AG09319 (cell line): ENCODE measurements at regions not wholly inside any gene's neighbourhood (a gene's known extent, or its start where the extent isn't known, plus 50 kb on each side); places are given as distances from the start of the nearest gene placed in this dataset.

ENCODE experiments used
- DNase-seq: peaks from one replicate; pipeline ENCODE4 v3.0.0-alpha.2; 2010; ENCODE audit warnings: low read depth; ENCODE audit errors: extremely low read depth
- TF ChIP-seq, protein P1 (sequence below): IDR thresholded peaks from 2 replicates; pipeline ENCODE4 v1.5.1; 2011; ENCODE audit warnings: low read depth, mild to moderate bottlenecking, inconsistent platforms, low read length, moderate library complexity

- DNase-seq, result no peak
These were observed 193.6 kb downstream of the MTRR start for GRCh38 chr5:8062521-8062920.

DNA sequence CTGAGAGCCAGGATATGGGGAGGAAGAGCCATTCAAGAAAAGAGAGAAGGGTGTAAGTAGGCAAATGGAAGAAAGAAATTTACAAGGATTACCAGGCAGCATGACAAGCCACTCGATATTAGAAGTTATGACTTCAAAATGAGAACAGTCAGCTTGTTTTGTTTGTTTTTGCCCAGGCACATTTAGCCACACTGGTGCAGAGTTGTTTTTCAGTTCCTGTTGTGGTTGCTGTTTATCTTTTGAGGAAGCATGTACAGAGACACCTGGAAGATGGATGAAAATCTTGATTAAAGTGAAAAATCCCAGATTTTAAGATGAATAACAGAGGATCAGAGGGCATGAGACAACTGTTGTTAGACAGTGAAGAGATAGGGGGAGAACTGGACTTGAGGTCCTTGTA lies 199.1 kb downstream of the MTRR start:
- TF ChIP-seq, protein P1, sequence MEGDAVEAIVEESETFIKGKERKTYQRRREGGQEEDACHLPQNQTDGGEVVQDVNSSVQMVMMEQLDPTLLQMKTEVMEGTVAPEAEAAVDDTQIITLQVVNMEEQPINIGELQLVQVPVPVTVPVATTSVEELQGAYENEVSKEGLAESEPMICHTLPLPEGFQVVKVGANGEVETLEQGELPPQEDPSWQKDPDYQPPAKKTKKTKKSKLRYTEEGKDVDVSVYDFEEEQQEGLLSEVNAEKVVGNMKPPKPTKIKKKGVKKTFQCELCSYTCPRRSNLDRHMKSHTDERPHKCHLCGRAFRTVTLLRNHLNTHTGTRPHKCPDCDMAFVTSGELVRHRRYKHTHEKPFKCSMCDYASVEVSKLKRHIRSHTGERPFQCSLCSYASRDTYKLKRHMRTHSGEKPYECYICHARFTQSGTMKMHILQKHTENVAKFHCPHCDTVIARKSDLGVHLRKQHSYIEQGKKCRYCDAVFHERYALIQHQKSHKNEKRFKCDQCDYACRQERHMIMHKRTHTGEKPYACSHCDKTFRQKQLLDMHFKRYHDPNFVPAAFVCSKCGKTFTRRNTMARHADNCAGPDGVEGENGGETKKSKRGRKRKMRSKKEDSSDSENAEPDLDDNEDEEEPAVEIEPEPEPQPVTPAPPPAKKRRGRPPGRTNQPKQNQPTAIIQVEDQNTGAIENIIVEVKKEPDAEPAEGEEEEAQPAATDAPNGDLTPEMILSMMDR, result no peak
- no peak for DNase-seq

More at GRCh38 chr5:8062521-8062920, 193.6 kb downstream of the MTRR start:
- TF ChIP-seq, protein P1, result no peak

GRCh38 chr5:8070138-8070537 lies 201.2 kb downstream of the MTRR start:
- TF ChIP-seq, protein P1, result no peak
- DNase-seq, result no peak

DNA sequence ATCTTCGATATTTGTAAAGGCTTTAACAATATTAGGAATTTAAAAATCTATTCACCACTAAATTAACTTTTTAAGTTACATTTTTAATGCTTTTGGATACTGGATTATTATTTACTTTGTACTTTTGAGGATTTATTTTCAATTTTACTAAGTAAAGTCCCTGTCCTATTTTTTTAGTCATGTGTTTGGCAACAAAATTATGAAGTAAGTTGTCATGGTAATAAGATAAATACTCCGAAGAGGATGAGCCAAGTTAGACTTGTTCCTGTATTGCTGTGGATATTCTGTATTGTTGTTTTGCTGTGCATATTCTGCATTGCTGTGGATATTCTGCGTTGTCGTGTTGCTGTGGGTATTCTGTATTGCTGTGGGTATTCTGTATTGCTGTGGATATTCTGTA lies 210.1 kb downstream of the MTRR start:
- TF ChIP-seq, protein P1, result no peak
- no peak for DNase-seq

GRCh38 chr5:8081179-8081578 lies 212.2 kb downstream of the MTRR start:
- no peak for DNase-seq
- TF ChIP-seq, protein P1, result no peak

GRCh38 chr5:8093669-8094068 lies 224.7 kb downstream of the MTRR start:
- TF ChIP-seq, protein P1, result no peak
- DNase-seq, result no peak

DNA sequence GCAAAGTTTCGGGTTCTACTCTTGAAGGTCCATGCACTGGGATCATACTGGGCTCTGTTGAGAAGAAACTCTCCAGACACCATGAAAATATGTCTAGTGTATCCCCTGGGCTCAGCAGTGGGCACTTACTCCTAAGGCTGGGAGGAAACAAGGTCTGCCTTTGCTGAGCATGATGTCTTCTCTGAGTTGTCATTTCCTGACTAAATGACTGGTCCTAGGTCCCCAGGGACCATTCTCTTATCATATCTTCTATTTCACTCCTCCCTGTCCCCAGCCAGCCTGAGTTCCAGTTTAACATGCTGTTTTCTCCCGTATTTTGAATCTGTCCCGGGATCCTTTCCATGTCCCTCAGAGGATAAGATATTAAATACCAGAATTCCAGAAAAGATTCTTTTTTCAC lies 225.4 kb downstream of the MTRR start:
- DNase-seq, result no peak
- TF ChIP-seq, protein P1, result no peak
